ENCODE measurements at regions not wholly inside any gene's neighbourhood (a gene's known extent, or its start where the extent isn't known, plus 50 kb on each side); places are given as distances from the start of the nearest gene placed in this dataset.

GRCh38 chr20:4088766-4089165 lies 59.9 kb upstream of the SMOX start:
- Histone ChIP-seq H3K4me1 (ENCODE audit: insufficient read depth) (peaks cover 4% of the 10 kb centered on the region), H3K4me3 (no peak overlapping the region), H3K27ac (no peak overlapping the region), H3K9me3 (no peaks in the 10 kb centered on the region), H3K27me3 (no peaks in the 10 kb centered on the region), H3K36me3 (no peaks in the 10 kb centered on the region)
- intact Hi-C loops (cut with DNase I): loop anchor here (2.0 to 10.0 kb wide), 5 partner anchors 71 to 204 kb away; partner anchors contain the start of genes RNF24 (in 3 of the 4) and PANK2 (in 1 of the 4)
- no peak for TF ChIP-seq CTCF (IDR thresholded peaks at IDR 0.05)
- no peak for TF ChIP-seq EP300 (IDR thresholded peaks at IDR 0.05)
- no peak for TF ChIP-seq POLR2A (IDR thresholded peaks at IDR 0.05)
- DNase-seq: no peak
- 90 to 95% (median 92%) methylated on average over 4 of the region's 4 CpGs for WGBS, 3 donors

GRCh38 chr20:4087923-4088322 lies 60.7 kb upstream of the SMOX start:
- Histone ChIP-seq H3K27me3 (no peaks in the 10 kb centered on the region), H3K9me3 (no peaks in the 10 kb centered on the region), H3K4me3 (no peak overlapping the region), H3K27ac (no peak overlapping the region), H3K4me1 (ENCODE audit: insufficient read depth) (peaks cover 6% of the 10 kb centered on the region), H3K36me3 (no peaks in the 10 kb centered on the region)
- TF ChIP-seq POLR2A (IDR thresholded peaks at IDR 0.05) (no peak), EP300 (IDR thresholded peaks at IDR 0.05) (no peak), CTCF (IDR thresholded peaks at IDR 0.05) (no peak)
- DNase-seq: no peak
- WGBS, 3 donors: 65 to 80% (median 75%) methylated on average over 4 of the region's 4 CpGs
- intact Hi-C loops (cut with DNase I): loop anchor here (2.0 to 10.0 kb wide), 5 partner anchors 71 to 203 kb away; partner anchors contain the start of genes RNF24 (in 3 of the 4) and PANK2 (in 1 of the 4)

GRCh38 chr20:4086771-4087687 lies 61.6 kb upstream of the SMOX start:
- WGBS, 3 donors: 81 to 84% (median 84%) methylated on average over 13 of the region's 13 CpGs
- Histone ChIP-seq H3K4me3 (no peak overlapping the region), H3K9me3 (no peaks in the 10 kb centered on the region), H3K36me3 (no peaks in the 10 kb centered on the region), H3K4me1 (ENCODE audit: insufficient read depth) (peaks cover 6% of the 10 kb centered on the region), H3K27ac (no peak overlapping the region), H3K27me3 (no peaks in the 10 kb centered on the region)
- intact Hi-C loops (cut with DNase I): loop anchor here in 3 of 4 donors (5.0 to 10.0 kb wide), 4 partner anchors 70 to 202 kb away; partner anchors contain the start of genes RNF24 (in 2 of the 3) and PANK2 (in 1 of the 3)
- DNase-seq: no peak
- TF ChIP-seq EP300 (IDR thresholded peaks at IDR 0.05) (no peak), CTCF (IDR thresholded peaks at IDR 0.05) (no peak), POLR2A (IDR thresholded peaks at IDR 0.05) (no peak)

- DNase-seq: no peak
- no peaks in the 10 kb centered on the region for H3K27me3 ChIP-seq
- H3K9me3 ChIP-seq: no peaks in the 10 kb centered on the region
- no peak overlapping the region for H3K4me3 ChIP-seq
- intact Hi-C loops (cut with DNase I): loop anchor here (2.0 to 10.0 kb wide), 5 partner anchors 67 to 200 kb away; partner anchors contain the start of genes PANK2 (in 2 of the 4) and RNF24 (in 2 of the 4)
- no peak for TF ChIP-seq POLR2A (IDR thresholded peaks at IDR 0.05)
- no peak for TF ChIP-seq EP300 (IDR thresholded peaks at IDR 0.05)
- no peak for TF ChIP-seq CTCF (IDR thresholded peaks at IDR 0.05)
- H3K27ac ChIP-seq: no peak overlapping the region
- no peaks in the 10 kb centered on the region for H3K36me3 ChIP-seq
- peaks cover 6% of the 10 kb centered on the region for H3K4me1 ChIP-seq (ENCODE audit: insufficient read depth)
- 62 to 81% (median 69%) methylated on average over 4 of the region's 4 CpGs for WGBS, 3 donors
These were observed 63.9 kb upstream of the SMOX start for GRCh38 chr20:4084721-4085120.

Measured in ovary (tissue), 7 donors.